Upper lobe of right lung (tissue), 1 donor: ENCODE measurements at regions not wholly inside any gene's neighbourhood (a gene's known extent, or its start where the extent isn't known, plus 50 kb on each side); places are given as distances from the start of the nearest gene placed in this dataset.

Experiments used
- ATAC-seq: fragments of 200-7000 bp; cut with Tn5 transposase; one replicate; pipeline ENCODE4 v1.9.1; 2020; ENCODE audit warnings: mild to moderate bottlenecking, moderate library complexity
- DNase-seq: peaks from one replicate; pipeline ENCODE4 v3.0.0-alpha.2; 2020
- H3K27ac ChIP-seq: fragments of 200-600 bp; one replicate; pipeline ENCODE4 v1.8.0; 2022
- H3K27me3 ChIP-seq: fragments of 200-600 bp; one replicate; pipeline ENCODE4 v1.8.0; 2022; ENCODE audit warnings: mild to moderate bottlenecking
- H3K36me3 ChIP-seq: fragments of 200-600 bp; one replicate; pipeline ENCODE4 v1.8.0; 2022
- H3K4me1 ChIP-seq: fragments of 200-600 bp; one replicate; pipeline ENCODE4 v1.8.0; 2022
- H3K4me3 ChIP-seq: fragments of 200-600 bp; one replicate; pipeline ENCODE4 v1.8.0; 2022; ENCODE audit warnings: mild to moderate bottlenecking
- H3K9me3 ChIP-seq: fragments of 200-600 bp; one replicate; pipeline ENCODE4 v1.8.0; 2022
- intact Hi-C: fragments of 100-400 bp; cut with DNase I; formaldehyde crosslinking; loops from one replicate; pipeline ENCODE4 v1.11.0; 2022
- TF ChIP-seq, protein P1 (sequence below): fragments of 200-600 bp; IDR thresholded peaks from one replicate; pipeline ENCODE4 v1.8.0; 2022; ENCODE audit warnings: antibody characterized with exemption
- donor health status: DM: no; HTN: yes; CAD: no; lungs with severe emphysema.

DNA sequence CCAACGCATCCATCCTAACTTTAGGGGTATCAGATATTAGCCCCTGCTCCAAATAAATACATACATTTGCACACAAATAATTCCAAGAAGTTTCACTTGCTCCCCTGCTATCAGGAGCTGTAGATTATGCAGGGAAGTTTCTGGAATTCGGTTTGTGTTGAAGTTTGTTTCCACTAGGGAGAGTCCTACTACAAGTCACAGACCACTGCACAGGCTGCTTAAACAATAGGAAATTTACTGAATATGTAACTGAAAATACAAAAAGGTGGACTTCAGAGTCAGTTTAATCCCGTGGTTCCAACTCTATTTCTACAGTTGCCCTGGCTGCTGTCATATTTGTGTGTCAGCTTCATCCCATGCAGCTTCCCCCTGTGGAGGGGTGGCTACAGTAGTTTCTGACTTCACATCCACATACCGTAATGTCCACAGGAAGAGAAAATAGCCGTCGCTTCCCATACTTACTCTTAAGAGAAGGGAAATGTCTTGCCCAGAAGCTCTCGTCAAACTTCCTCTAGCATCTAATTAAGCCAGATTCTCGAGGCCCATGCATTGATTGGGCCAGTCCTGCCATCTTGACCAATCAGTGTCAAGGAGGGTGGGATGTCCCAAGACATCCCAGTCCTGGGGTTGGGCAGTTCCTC, 286.6 kb downstream of the COG6 start:
- Histone ChIP-seq H3K4me3 (no peak overlapping the region), H3K9me3 (no peaks in the 10 kb centered on the region), H3K4me1 (no peaks in the 10 kb centered on the region), H3K27me3 (no peaks in the 10 kb centered on the region), H3K36me3 (no peaks in the 10 kb centered on the region), H3K27ac (no peak overlapping the region)
- no peak for DNase-seq
- ATAC-seq, result peak; percentile 19
- intact Hi-C loops, result no loop called here
- TF ChIP-seq, protein P1, sequence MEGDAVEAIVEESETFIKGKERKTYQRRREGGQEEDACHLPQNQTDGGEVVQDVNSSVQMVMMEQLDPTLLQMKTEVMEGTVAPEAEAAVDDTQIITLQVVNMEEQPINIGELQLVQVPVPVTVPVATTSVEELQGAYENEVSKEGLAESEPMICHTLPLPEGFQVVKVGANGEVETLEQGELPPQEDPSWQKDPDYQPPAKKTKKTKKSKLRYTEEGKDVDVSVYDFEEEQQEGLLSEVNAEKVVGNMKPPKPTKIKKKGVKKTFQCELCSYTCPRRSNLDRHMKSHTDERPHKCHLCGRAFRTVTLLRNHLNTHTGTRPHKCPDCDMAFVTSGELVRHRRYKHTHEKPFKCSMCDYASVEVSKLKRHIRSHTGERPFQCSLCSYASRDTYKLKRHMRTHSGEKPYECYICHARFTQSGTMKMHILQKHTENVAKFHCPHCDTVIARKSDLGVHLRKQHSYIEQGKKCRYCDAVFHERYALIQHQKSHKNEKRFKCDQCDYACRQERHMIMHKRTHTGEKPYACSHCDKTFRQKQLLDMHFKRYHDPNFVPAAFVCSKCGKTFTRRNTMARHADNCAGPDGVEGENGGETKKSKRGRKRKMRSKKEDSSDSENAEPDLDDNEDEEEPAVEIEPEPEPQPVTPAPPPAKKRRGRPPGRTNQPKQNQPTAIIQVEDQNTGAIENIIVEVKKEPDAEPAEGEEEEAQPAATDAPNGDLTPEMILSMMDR, result no peak

DNA sequence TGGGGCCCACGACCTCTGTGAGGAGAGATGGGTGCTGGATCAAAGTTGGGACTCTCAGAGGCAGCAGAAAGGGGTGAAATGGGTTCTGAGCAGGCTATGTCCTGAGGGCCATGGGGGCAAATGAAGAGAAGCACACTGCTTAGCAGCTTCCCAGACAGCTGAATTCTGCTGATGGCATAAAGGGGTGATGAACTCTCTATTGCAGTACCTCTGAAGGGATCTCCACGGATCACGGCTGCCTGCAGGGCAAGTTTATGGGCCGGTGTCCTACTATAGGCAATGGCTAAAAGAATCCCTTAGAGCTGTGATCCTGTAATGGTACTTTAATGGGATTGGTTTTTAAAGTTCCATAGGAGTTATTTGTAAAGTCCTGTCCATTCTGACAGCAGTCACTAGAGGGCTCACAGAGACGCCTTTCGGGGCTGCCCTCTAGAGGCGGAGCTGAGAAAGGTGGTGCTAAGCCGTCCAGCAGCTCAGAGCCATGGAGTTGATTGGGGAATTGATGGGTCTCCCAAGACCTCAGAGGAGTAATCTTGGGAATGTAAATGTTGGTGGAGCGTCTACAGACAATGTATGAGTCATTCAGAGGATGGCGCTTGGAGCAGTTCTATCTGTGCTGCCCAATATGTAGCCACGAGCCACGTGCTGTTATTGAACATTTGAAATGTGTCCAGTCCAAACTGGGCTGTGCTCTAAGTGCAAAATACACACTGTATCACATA, 287.3 kb downstream of the COG6 start:
- H3K9me3 ChIP-seq, result no peaks in the 10 kb centered on the region
- ATAC-seq, result peak; percentile 97
- TF ChIP-seq, protein P1, result peak; percentile 89
- H3K27ac ChIP-seq, result no peak overlapping the region
- intact Hi-C loops, result no loop called here
- H3K27me3 ChIP-seq, result no peaks in the 10 kb centered on the region
- no peaks in the 10 kb centered on the region for H3K4me1 ChIP-seq
- H3K36me3 ChIP-seq, result no peaks in the 10 kb centered on the region
- H3K4me3 ChIP-seq, result no peak overlapping the region
- DNase-seq, result peak; percentile 78

DNA sequence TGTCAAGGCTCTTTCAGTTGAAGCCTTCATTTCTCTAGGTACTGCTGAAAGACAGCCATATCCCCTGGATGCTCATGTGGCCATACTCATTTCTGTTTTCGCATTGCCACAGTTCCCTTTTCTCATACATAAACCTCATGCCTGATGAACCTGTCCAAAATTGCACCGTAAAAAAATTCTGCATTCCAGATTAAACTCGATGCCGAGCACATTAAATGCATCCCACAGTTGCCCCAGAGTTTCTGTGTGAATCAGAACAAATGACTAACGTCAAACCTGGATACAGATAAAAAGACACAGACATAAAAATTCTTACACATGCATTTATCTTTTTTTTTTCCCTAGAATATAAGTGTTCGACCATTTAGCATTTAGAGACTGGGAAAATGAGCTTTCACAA, 288.2 kb downstream of the COG6 start:
- intact Hi-C loops, result no loop called here
- TF ChIP-seq, protein P1, result no peak
- Histone ChIP-seq H3K9me3 (no peaks in the 10 kb centered on the region), H3K4me3 (no peak overlapping the region), H3K4me1 (no peaks in the 10 kb centered on the region), H3K27ac (no peak overlapping the region), H3K27me3 (no peaks in the 10 kb centered on the region), H3K36me3 (no peaks in the 10 kb centered on the region)
- no peak for ATAC-seq
- DNase-seq, result no peak

DNA sequence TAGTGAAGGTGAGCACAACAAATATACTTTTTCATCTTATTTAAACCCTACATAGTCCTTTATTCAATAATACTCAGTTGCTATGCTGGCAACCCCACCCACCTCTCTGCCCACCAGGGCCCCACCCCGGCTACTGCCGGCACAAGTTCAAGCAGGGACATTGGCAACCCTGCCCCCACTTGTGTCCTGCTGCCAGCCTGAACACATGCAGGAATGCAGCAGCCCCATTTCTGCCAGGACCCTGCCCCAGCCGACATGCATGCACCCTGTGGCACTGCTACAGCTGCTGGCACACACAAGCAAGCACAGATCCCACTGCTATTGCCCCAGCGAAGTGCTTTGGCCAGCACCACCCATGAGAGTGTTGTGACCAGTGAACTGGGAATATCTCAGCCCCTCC, 289.8 kb downstream of the COG6 start:
- Histone ChIP-seq H3K4me3 (no peak overlapping the region), H3K9me3 (no peaks in the 10 kb centered on the region), H3K36me3 (no peaks in the 10 kb centered on the region), H3K27me3 (no peaks in the 10 kb centered on the region), H3K4me1 (no peaks in the 10 kb centered on the region), H3K27ac (no peak overlapping the region)
- DNase-seq (no peak), ATAC-seq (no peak)
- TF ChIP-seq, protein P1, result no peak
- intact Hi-C loops, result no loop called here

DNA sequence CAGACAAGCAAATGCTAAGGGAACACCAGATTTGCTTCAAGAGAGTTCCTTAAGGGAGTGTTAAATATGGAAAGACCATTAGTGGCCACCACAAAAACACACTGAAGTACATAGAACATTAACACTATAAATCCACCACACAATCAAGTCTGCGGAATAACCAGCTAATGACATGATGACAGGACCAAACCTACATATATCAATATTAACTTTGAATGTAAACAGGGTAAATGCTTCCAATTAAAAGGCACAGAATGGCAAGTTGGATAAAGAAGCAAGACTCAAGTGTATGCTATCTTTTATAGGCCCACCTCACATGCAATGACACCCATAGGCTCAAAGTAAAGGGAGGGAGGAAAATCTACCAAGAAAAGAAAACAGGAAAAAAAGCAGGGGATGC, 291.3 kb downstream of the COG6 start:
- intact Hi-C loops, result no loop called here
- no peak for ATAC-seq
- no peak for DNase-seq
- TF ChIP-seq, protein P1, result no peak
- Histone ChIP-seq H3K27me3 (no peaks in the 10 kb centered on the region), H3K36me3 (no peaks in the 10 kb centered on the region), H3K4me3 (no peak overlapping the region), H3K4me1 (no peaks in the 10 kb centered on the region), H3K27ac (no peak overlapping the region), H3K9me3 (no peaks in the 10 kb centered on the region)
